ENCODE measurements at regions not wholly inside any gene's neighbourhood (a gene's known extent, or its start where the extent isn't known, plus 50 kb on each side); places are given as distances from the start of the nearest gene placed in this dataset.

DNA sequence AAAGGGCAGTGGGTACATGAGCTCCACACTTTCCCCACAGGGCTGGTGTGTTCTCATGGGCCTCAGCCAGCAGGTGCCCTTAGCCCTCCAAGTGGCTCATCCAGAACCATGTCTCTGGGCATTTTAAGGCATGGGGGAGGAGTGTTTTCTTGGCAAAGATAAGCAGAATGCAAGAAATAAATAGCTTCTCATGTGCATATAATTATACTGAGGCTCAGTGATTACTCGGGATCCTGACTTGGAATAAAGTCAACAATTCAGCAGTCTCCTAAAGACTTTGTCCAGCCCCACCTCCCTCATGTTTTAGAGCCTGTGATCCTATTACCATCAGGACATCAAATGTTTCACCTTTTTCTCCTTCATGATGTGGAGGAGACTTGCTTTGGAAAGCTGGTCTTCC, 92.7 kb upstream of the COG2 start:
- TF ChIP-seq, protein P1, sequence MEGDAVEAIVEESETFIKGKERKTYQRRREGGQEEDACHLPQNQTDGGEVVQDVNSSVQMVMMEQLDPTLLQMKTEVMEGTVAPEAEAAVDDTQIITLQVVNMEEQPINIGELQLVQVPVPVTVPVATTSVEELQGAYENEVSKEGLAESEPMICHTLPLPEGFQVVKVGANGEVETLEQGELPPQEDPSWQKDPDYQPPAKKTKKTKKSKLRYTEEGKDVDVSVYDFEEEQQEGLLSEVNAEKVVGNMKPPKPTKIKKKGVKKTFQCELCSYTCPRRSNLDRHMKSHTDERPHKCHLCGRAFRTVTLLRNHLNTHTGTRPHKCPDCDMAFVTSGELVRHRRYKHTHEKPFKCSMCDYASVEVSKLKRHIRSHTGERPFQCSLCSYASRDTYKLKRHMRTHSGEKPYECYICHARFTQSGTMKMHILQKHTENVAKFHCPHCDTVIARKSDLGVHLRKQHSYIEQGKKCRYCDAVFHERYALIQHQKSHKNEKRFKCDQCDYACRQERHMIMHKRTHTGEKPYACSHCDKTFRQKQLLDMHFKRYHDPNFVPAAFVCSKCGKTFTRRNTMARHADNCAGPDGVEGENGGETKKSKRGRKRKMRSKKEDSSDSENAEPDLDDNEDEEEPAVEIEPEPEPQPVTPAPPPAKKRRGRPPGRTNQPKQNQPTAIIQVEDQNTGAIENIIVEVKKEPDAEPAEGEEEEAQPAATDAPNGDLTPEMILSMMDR (conservative IDR thresholded peaks at IDR 0.05; ENCODE audit: low read length), result no peak
- no peak overlapping the region for H3K4me3 ChIP-seq (ENCODE audit: low read length)
- no peak for DNase-seq (ENCODE audit: low read depth)

GRCh38 chr1:230548997-230549396, 93.3 kb upstream of the COG2 start:
- TF ChIP-seq, protein P1 (conservative IDR thresholded peaks at IDR 0.05; ENCODE audit: low read length), result no peak
- no peak overlapping the region for H3K4me3 ChIP-seq (ENCODE audit: low read length)
- DNase-seq (ENCODE audit: low read depth), result no peak

GRCh38 chr1:230548357-230548756, 93.9 kb upstream of the COG2 start:
- no peak overlapping the region for H3K4me3 ChIP-seq (ENCODE audit: low read length)
- TF ChIP-seq, protein P1 (conservative IDR thresholded peaks at IDR 0.05; ENCODE audit: low read length), result no peak
- DNase-seq (ENCODE audit: low read depth), result no peak

GRCh38 chr1:230545181-230545580, 97.1 kb upstream of the COG2 start:
- H3K4me3 ChIP-seq (ENCODE audit: low read length), result no peak overlapping the region
- DNase-seq (ENCODE audit: low read depth), result no peak
- TF ChIP-seq, protein P1 (conservative IDR thresholded peaks at IDR 0.05; ENCODE audit: low read length), result no peak

GRCh38 chr1:230544758-230545157, 97.5 kb upstream of the COG2 start:
- no peak overlapping the region for H3K4me3 ChIP-seq (ENCODE audit: low read length)
- TF ChIP-seq, protein P1 (conservative IDR thresholded peaks at IDR 0.05; ENCODE audit: low read length), result no peak
- DNase-seq (ENCODE audit: low read depth), result no peak

GRCh38 chr1:230543085-230543484, 99.2 kb upstream of the COG2 start:
- TF ChIP-seq, protein P1 (conservative IDR thresholded peaks at IDR 0.05; ENCODE audit: low read length), result no peak
- no peak overlapping the region for H3K4me3 ChIP-seq (ENCODE audit: low read length)

DNA sequence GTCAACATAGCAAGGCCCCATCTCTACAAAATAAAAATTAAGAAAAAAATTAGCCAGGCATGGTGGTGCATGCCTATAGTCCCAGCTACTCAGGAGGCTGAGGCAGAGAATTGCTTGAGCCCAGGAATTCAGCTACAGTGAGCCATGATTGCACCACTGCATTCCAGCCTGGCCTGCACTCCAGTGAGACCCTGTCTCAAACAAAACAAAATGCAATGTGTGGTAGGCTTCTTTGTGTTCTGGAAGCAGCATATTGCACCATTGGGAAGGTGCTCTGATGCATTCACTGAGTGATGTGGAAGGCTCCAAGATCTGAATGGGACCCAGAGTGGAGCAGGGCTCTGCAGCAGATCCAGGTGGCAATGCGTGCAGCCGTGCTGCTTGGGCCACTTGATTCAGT, 99.6 kb upstream of the COG2 start:
- TF ChIP-seq, protein P1 (conservative IDR thresholded peaks at IDR 0.05; ENCODE audit: low read length), result no peak
- DNase-seq (ENCODE audit: low read depth), result no peak
- H3K4me3 ChIP-seq (ENCODE audit: low read length), result no peak overlapping the region

More at GRCh38 chr1:230543085-230543484, 99.2 kb upstream of the COG2 start:
- DNase-seq (ENCODE audit: low read depth), result no peak

All from AG10803 (cell line).